Esophagus squamous epithelium (tissue), 4 donors: ENCODE measurements at regions not wholly inside any gene's neighbourhood (a gene's known extent, or its start where the extent isn't known, plus 50 kb on each side); places are given as distances from the start of the nearest gene placed in this dataset.

Experiments
- POLR2A ChIP-seq, 4 donors: fragments of 450-650 bp; IDR thresholded peaks; one replicate each; pipeline ENCODE4 v1.6.1; 2017; ENCODE audit warnings: antibody characterized with exemption in 4 of 4, mild to moderate bottlenecking in 4 of 4, moderate library complexity in 3 of 4
- TF ChIP-seq, protein P1 (sequence below), 6 experiments: fragments of 450-650 bp in 4 of 6; fragments of 200-600 bp in 2 of 6; sonication (generic) in 2 of 6; IDR thresholded peaks; one replicate each; pipeline ENCODE4 v1.5.1; 2016 to 2019; ENCODE audit warnings: antibody characterized with exemption in 6 of 6, mild to moderate bottlenecking in 4 of 6, moderate library complexity in 4 of 6

DNA sequence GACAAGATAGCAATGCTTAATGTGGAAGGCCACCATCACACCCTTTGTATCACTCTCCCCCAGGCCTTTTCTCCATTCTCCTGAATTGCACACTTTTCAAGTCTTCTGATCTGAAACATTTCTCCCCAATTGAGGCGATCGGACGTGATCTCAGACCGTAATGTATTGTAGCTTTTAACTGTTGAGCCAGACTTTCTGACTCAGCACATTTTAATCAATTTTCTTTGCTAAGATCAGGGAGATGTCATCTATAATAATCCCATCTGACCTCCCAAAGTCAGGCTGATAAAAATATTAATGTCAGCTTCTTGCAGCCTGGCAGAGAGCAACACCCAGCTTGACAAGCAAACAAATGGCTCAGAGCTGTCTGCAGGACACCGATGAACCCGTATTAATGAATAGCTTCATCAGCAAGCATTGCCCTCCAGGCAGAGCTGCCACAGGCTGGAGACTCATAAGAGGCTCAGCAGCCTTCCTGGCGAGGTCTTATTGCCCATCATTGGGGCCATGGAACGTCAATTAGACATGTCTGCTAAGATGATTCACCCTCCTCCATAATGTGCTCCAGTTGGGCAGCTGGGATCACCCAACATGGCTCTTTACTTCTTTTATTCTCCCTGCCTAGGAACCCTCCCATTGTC is 60.2 kb upstream of the UQCRFS1 start:
- TF ChIP-seq, protein P1, sequence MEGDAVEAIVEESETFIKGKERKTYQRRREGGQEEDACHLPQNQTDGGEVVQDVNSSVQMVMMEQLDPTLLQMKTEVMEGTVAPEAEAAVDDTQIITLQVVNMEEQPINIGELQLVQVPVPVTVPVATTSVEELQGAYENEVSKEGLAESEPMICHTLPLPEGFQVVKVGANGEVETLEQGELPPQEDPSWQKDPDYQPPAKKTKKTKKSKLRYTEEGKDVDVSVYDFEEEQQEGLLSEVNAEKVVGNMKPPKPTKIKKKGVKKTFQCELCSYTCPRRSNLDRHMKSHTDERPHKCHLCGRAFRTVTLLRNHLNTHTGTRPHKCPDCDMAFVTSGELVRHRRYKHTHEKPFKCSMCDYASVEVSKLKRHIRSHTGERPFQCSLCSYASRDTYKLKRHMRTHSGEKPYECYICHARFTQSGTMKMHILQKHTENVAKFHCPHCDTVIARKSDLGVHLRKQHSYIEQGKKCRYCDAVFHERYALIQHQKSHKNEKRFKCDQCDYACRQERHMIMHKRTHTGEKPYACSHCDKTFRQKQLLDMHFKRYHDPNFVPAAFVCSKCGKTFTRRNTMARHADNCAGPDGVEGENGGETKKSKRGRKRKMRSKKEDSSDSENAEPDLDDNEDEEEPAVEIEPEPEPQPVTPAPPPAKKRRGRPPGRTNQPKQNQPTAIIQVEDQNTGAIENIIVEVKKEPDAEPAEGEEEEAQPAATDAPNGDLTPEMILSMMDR (IDR thresholded peaks at IDR 0.05) = no peak
- no peak for TF ChIP-seq POLR2A (IDR thresholded peaks at IDR 0.05)
